ENCODE measurements at regions not wholly inside any gene's neighbourhood (a gene's known extent, or its start where the extent isn't known, plus 50 kb on each side); places are given as distances from the start of the nearest gene placed in this dataset.
A peak's percentile ranks its signal among the peaks of the same experiment; 100 is the strongest.

DNA sequence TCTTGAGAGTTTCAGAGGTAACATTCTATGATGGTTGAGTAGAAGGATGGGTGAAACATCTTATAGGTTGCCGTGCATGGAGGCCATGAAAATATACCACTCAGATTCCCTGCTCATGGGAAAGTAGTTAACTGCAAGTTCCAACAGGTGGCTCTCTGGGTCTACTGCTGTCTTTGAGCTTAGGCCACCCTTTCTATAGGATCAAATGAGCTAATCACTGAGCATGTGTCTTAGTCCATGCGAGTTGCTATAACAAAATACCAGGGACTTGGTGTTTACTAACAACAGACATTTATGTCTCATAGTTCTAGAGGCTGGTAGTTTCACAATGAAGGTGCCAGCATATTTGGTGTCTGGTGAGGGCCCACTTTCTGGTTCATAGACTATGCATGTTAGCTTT lies 144.8 kb upstream of the UNC5C start:
- Histone ChIP-seq H4K20me1 (ENCODE audit: insufficient read depth) (no peaks in the 10 kb centered on the region), H2AFZ (no peak overlapping the region), H3K79me2 (ENCODE audit: low read depth) (no peaks in the 10 kb centered on the region), H3K4me1 (replicated peaks; ENCODE audit: insufficient read depth) (no peaks in the 10 kb centered on the region), H3K27ac (no peak overlapping the region), H3F3A (ENCODE audit: insufficient read depth, low read depth) (no peaks in the 10 kb centered on the region), H3K27me3 (ENCODE audit: insufficient read depth, low read depth) (no peaks in the 10 kb centered on the region), H3K4me3 (no peak overlapping the region), H3K36me3 (ENCODE audit: low read depth) (no peaks in the 10 kb centered on the region), H3K9me2 (ENCODE audit: insufficient read depth) (no peaks in the 10 kb centered on the region), H3K9me3 (ENCODE audit: insufficient read depth, low read depth) (no peaks in the 10 kb centered on the region), H3K4me2 (no peak overlapping the region)
- no TSS peak for BruUV-seq (replicated peaks)
- POLR2A ChIA-PET (ENCODE audit: unreplicated experiment), result interaction anchor here (0.5 kb wide), 1 partner anchor 884 kb away, joined by 7 read pairs; no protein-coding TSS in a partner anchor
- no peak for DNase-seq
- CTCF ChIA-PET, result interaction anchor here (0.6 kb wide), 1 partner anchor 163 kb away, joined by 5 read pairs; no protein-coding TSS in a partner anchor
- intact Hi-C loops (cut with micrococcal nuclease; ENCODE audit: unreplicated experiment), result no loop called here
- TF ChIP-seq, protein P1, sequence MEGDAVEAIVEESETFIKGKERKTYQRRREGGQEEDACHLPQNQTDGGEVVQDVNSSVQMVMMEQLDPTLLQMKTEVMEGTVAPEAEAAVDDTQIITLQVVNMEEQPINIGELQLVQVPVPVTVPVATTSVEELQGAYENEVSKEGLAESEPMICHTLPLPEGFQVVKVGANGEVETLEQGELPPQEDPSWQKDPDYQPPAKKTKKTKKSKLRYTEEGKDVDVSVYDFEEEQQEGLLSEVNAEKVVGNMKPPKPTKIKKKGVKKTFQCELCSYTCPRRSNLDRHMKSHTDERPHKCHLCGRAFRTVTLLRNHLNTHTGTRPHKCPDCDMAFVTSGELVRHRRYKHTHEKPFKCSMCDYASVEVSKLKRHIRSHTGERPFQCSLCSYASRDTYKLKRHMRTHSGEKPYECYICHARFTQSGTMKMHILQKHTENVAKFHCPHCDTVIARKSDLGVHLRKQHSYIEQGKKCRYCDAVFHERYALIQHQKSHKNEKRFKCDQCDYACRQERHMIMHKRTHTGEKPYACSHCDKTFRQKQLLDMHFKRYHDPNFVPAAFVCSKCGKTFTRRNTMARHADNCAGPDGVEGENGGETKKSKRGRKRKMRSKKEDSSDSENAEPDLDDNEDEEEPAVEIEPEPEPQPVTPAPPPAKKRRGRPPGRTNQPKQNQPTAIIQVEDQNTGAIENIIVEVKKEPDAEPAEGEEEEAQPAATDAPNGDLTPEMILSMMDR (conservative IDR thresholded peaks at IDR 0.05), result peak; percentile 32; the same call in 1 of the 2 replicates
- no peak for TF ChIP-seq EZH2 (IDR thresholded peaks at IDR 0.05; ENCODE audit: low read depth)

DNA sequence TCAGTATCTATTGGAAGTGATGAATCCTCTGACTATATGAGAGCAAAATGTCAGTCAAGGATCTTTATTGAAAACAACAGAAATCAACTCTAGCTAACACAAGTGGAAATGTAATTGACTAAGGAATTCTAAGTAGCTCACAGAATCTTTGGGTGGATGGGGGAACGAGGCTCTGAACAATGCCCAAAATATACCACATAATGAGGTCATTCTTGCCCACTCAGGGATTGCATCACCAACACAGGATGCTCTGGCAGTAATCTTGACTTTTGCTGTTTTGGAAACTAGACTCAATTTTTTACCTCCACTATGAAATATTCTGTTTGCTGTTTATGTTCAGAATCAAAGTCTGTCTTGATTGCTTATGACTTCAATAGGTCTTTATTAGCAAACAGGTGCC lies 127.4 kb upstream of the UNC5C start:
- Histone ChIP-seq H3K4me1 (replicated peaks; ENCODE audit: insufficient read depth) (no peaks in the 10 kb centered on the region), H3K79me2 (ENCODE audit: low read depth) (no peaks in the 10 kb centered on the region), H3K4me2 (no peak overlapping the region), H3K27ac (no peak overlapping the region), H3K27me3 (ENCODE audit: insufficient read depth, low read depth) (no peaks in the 10 kb centered on the region), H2AFZ (no peak overlapping the region), H3K4me3 (no peak overlapping the region), H3F3A (ENCODE audit: insufficient read depth, low read depth) (no peaks in the 10 kb centered on the region), H3K9me3 (ENCODE audit: insufficient read depth, low read depth) (no peaks in the 10 kb centered on the region), H3K9me2 (ENCODE audit: insufficient read depth) (no peaks in the 10 kb centered on the region), H3K36me3 (ENCODE audit: low read depth) (no peaks in the 10 kb centered on the region), H4K20me1 (ENCODE audit: insufficient read depth) (no peaks in the 10 kb centered on the region)
- ChIA-PET POLR2A (ENCODE audit: unreplicated experiment) (no interaction called here), CTCF (no interaction called here)
- DNase-seq, result no peak
- TF ChIP-seq, protein P1 (conservative IDR thresholded peaks at IDR 0.05), result no peak
- no peak for TF ChIP-seq EZH2 (IDR thresholded peaks at IDR 0.05; ENCODE audit: low read depth)
- intact Hi-C loops (cut with micrococcal nuclease; ENCODE audit: unreplicated experiment), result no loop called here
- no TSS peak for BruUV-seq (replicated peaks)

DNA sequence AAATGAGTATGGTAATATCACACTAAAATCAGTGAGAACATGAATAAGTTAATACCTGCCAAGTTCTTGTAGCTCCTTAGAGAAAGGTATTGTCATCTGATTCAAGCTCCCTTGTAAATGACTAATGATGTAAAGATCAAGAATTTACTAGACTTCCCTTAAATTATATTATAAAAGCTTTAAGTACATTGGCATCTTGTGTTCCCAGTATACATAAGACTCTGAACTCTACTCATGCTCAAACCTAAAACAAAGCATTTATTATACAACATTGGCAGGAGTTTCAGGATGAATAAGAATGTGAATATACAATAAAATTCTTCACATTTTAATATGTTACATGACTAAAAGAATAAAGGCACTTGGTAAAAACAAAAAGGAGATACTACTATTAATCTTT lies 126.8 kb upstream of the UNC5C start:
- ChIA-PET CTCF (no interaction called here), POLR2A (ENCODE audit: unreplicated experiment) (no interaction called here)
- H2AFZ ChIP-seq, result no peak overlapping the region
- H3K27ac ChIP-seq, result no peak overlapping the region
- TF ChIP-seq, protein P1 (conservative IDR thresholded peaks at IDR 0.05), result no peak
- TF ChIP-seq EZH2 (IDR thresholded peaks at IDR 0.05; ENCODE audit: low read depth), result no peak
- no peaks in the 10 kb centered on the region for H3K9me3 ChIP-seq (ENCODE audit: insufficient read depth, low read depth)
- no peaks in the 10 kb centered on the region for H3K9me2 ChIP-seq (ENCODE audit: insufficient read depth)
- no peaks in the 10 kb centered on the region for H3K79me2 ChIP-seq (ENCODE audit: low read depth)
- H3K4me2 ChIP-seq, result no peak overlapping the region
- no peaks in the 10 kb centered on the region for H3K4me1 ChIP-seq (replicated peaks; ENCODE audit: insufficient read depth)
- no peaks in the 10 kb centered on the region for H3F3A ChIP-seq (ENCODE audit: insufficient read depth, low read depth)
- DNase-seq, result no peak
- H3K27me3 ChIP-seq (ENCODE audit: insufficient read depth, low read depth), result no peaks in the 10 kb centered on the region
- no peaks in the 10 kb centered on the region for H3K36me3 ChIP-seq (ENCODE audit: low read depth)
- no peak overlapping the region for H3K4me3 ChIP-seq
- no peaks in the 10 kb centered on the region for H4K20me1 ChIP-seq (ENCODE audit: insufficient read depth)
- no TSS peak for BruUV-seq (replicated peaks)
- intact Hi-C loops (cut with micrococcal nuclease; ENCODE audit: unreplicated experiment), result no loop called here
